ENCODE measurements at regions not wholly inside any gene's neighbourhood (a gene's known extent, or its start where the extent isn't known, plus 50 kb on each side); places are given as distances from the start of the nearest gene placed in this dataset.

DNA sequence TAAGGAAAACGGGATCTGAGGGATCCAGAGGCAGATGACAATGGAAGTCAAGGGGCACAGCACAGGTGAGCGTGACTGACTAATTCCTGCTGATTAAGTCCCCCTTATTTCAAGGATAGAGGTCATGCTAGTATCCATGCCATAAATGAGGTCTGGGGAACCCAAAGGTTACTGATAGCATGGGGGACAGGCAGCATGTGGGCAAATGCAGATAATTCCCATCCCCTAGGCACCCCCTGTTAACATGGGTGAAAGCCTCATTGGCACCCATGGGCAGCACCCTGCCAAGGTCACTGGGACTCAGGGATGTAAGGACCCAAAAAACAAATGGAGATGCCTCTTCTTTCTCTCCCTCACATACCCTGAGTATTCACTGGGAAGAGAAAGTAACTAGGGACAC, 139.7 kb downstream of the WDR11 start:
- no peak for TF ChIP-seq ZFX (IDR thresholded peaks at IDR 0.05)
- TF ChIP-seq, protein P1, sequence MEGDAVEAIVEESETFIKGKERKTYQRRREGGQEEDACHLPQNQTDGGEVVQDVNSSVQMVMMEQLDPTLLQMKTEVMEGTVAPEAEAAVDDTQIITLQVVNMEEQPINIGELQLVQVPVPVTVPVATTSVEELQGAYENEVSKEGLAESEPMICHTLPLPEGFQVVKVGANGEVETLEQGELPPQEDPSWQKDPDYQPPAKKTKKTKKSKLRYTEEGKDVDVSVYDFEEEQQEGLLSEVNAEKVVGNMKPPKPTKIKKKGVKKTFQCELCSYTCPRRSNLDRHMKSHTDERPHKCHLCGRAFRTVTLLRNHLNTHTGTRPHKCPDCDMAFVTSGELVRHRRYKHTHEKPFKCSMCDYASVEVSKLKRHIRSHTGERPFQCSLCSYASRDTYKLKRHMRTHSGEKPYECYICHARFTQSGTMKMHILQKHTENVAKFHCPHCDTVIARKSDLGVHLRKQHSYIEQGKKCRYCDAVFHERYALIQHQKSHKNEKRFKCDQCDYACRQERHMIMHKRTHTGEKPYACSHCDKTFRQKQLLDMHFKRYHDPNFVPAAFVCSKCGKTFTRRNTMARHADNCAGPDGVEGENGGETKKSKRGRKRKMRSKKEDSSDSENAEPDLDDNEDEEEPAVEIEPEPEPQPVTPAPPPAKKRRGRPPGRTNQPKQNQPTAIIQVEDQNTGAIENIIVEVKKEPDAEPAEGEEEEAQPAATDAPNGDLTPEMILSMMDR (IDR thresholded peaks at IDR 0.05 in 2 of 3, conservative IDR thresholded peaks at IDR 0.05 in 1 of 3; ENCODE audit: borderline replicate concordance in 1 of 3, insufficient read depth in 1 of 3, low read depth in 2 of 3, low read length in 2 of 3), result no peak
